ENCODE measurements at regions not wholly inside any gene's neighbourhood (a gene's known extent, or its start where the extent isn't known, plus 50 kb on each side); places are given as distances from the start of the nearest gene placed in this dataset.

GRCh38 chr3:197375001-197375441 is 76.6 kb upstream of the DLG1 start:
- no peaks in the 10 kb centered on the region for H3K36me3 ChIP-seq
- ATAC-seq = no peak
- no peak overlapping the region for H3K27ac ChIP-seq
- no peaks in the 10 kb centered on the region for H3K9me3 ChIP-seq
- intact Hi-C loops (cut with DNase I) = no loop called here
- no peak overlapping the region for H3K4me3 ChIP-seq
- peaks cover 14% of the 10 kb centered on the region for H3K4me1 ChIP-seq
- DNase-seq = no peak
- no peaks in the 10 kb centered on the region for H3K27me3 ChIP-seq (ENCODE audit: low read depth)
- TF ChIP-seq CTCF (IDR thresholded peaks at IDR 0.05) = no peak

DNA sequence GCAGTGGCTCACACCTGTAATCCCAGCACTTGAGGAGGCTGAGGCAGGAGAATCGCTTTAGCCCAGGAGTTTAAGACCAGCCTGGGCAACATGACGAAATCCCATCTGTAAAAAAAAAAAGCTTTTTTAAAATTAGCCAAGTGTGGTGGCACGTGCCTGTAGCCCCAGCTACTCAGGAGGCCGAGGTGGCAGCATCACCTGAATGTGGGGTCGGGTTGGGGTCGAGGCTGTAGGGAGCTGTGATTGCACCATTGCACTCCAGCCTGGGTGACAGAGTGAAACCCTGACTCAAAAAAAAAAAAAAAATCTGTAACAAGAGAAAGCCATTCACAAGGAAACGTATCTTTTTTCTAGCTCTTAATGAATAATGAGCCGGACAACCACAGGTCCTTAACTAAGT is 74.7 kb upstream of the DLG1 start:
- TF ChIP-seq CTCF (IDR thresholded peaks at IDR 0.05) = no peak
- H3K36me3 ChIP-seq = no peaks in the 10 kb centered on the region
- DNase-seq (no peak), ATAC-seq (no peak)
- H3K4me1 ChIP-seq = peaks cover 14% of the 10 kb centered on the region
- no peaks in the 10 kb centered on the region for H3K9me3 ChIP-seq
- intact Hi-C loops (cut with DNase I) = no loop called here
- H3K4me3 ChIP-seq = no peak overlapping the region
- H3K27me3 ChIP-seq (ENCODE audit: low read depth) = no peaks in the 10 kb centered on the region
- peak overlapping the region; percentile 41 for H3K27ac ChIP-seq

- ATAC-seq (peak; percentile 74 to 79), DNase-seq (no peak)
- Histone ChIP-seq H3K4me1 (peaks cover 15% of the 10 kb centered on the region), H3K27me3 (ENCODE audit: low read depth) (no peaks in the 10 kb centered on the region), H3K36me3 (no peaks in the 10 kb centered on the region), H3K9me3 (no peaks in the 10 kb centered on the region), H3K27ac (peak overlapping the region; percentile 41), H3K4me3 (no peak overlapping the region)
- intact Hi-C loops (cut with DNase I) = no loop called here
- no peak for TF ChIP-seq CTCF (IDR thresholded peaks at IDR 0.05)
Observed at GRCh38 chr3:197372047-197372661, 73.7 kb upstream of the DLG1 start.

DNA sequence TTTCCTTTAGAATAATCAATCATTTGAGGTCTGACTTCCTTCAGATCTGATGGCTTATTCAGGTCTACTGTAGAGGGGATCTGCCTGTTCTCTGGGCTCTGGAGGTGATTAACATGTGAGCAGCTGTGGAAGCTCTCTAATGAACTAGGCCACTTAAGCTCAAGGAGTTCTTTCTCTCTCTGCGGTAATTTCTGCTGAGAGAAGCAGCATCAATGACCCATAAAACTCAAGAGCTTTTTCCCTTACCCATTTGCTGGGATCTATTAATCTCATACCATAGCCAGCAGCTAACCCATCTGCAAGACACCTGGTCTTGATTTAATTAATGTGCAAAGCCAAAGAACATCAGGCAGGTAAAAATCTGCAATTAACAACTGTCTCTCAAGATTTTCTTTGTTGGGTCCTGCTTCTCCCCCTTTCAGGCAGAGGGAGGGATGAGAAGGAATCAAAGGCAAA is 73.2 kb upstream of the DLG1 start:
- Histone ChIP-seq H3K27me3 (ENCODE audit: low read depth) (no peaks in the 10 kb centered on the region), H3K27ac (peak overlapping the region; percentile 2), H3K9me3 (no peaks in the 10 kb centered on the region), H3K4me3 (no peak overlapping the region), H3K4me1 (peaks cover 21% of the 10 kb centered on the region), H3K36me3 (no peaks in the 10 kb centered on the region)
- intact Hi-C loops (cut with DNase I) = no loop called here
- ATAC-seq (no peak), DNase-seq (no peak)
- TF ChIP-seq CTCF (IDR thresholded peaks at IDR 0.05) = no peak

GRCh38 chr3:197369545-197369944 is 71.1 kb upstream of the DLG1 start:
- H3K27me3 ChIP-seq (ENCODE audit: low read depth) = no peaks in the 10 kb centered on the region
- no peak for DNase-seq
- intact Hi-C loops (cut with DNase I) = no loop called here

More at GRCh38 chr3:197369545-197369944, 71.1 kb upstream of the DLG1 start:
- no peak for ATAC-seq
- Histone ChIP-seq H3K27ac (no peak overlapping the region), H3K9me3 (no peaks in the 10 kb centered on the region), H3K4me1 (peaks cover 29% of the 10 kb centered on the region), H3K4me3 (no peak overlapping the region), H3K36me3 (no peaks in the 10 kb centered on the region)
- TF ChIP-seq CTCF (IDR thresholded peaks at IDR 0.05) = no peak

Measured in lower lobe of right lung (tissue), 2 donors.